ENCODE measurements at regions not wholly inside any gene's neighbourhood (a gene's known extent, or its start where the extent isn't known, plus 50 kb on each side); places are given as distances from the start of the nearest gene placed in this dataset.

- peak; percentile 93 for DNase-seq
Observed at GRCh38 chr1:200354243-200354642, 55.6 kb downstream of the ZNF281 start.

GRCh38 chr1:200353232-200353631, 56.6 kb downstream of the ZNF281 start:
- no peak for DNase-seq

GRCh38 chr1:200351826-200352549, 57.8 kb downstream of the ZNF281 start:
- DNase-seq: peak; percentile 93

GRCh38 chr1:200351425-200351824, 58.4 kb downstream of the ZNF281 start:
- DNase-seq: no peak

GRCh38 chr1:200346700-200347099, 63.1 kb downstream of the ZNF281 start:
- DNase-seq: peak; percentile 87

GRCh38 chr1:200345520-200345919, 64.3 kb downstream of the ZNF281 start:
- no peak for DNase-seq

GRCh38 chr1:200343874-200344273, 66.0 kb downstream of the ZNF281 start:
- no peak for DNase-seq

GRCh38 chr1:200342511-200343311, 67.1 kb downstream of the ZNF281 start:
- no peak for DNase-seq

- DNase-seq: no peak
Observed at GRCh38 chr1:200338451-200338850, 71.4 kb downstream of the ZNF281 start.

- no peak for DNase-seq
Observed at GRCh38 chr1:200337831-200338230, 72.0 kb downstream of the ZNF281 start.

- no peak for DNase-seq
Observed at GRCh38 chr1:200337410-200337809, 72.4 kb downstream of the ZNF281 start.

- peak; percentile 21 for DNase-seq
Observed at GRCh38 chr1:200336901-200337391, 72.9 kb downstream of the ZNF281 start.

- DNase-seq: no peak
Observed at GRCh38 chr1:200336101-200336845, 73.6 kb downstream of the ZNF281 start.

- no peak for DNase-seq
Observed at GRCh38 chr1:200334661-200335256, 75.1 kb downstream of the ZNF281 start.

- DNase-seq: no peak
Observed at GRCh38 chr1:200333329-200333728, 76.5 kb downstream of the ZNF281 start.

- no peak for DNase-seq
Observed at GRCh38 chr1:200332716-200333115, 77.1 kb downstream of the ZNF281 start.

GRCh38 chr1:200330741-200331428, 79.0 kb downstream of the ZNF281 start:
- no peak for DNase-seq

GRCh38 chr1:200329208-200329882, 80.5 kb downstream of the ZNF281 start:
- no peak for DNase-seq

- no peak for DNase-seq
Observed at GRCh38 chr1:200328379-200328778, 81.5 kb downstream of the ZNF281 start.

- DNase-seq: no peak
Observed at GRCh38 chr1:200323856-200324400, 85.9 kb downstream of the ZNF281 start.

- peak; percentile 37 for DNase-seq
Observed at GRCh38 chr1:200319148-200319547, 90.7 kb downstream of the ZNF281 start.

Measured in suppressor macrophage treated with lipopolysaccharide for 4 hours (primary cell).